ENCODE measurements at regions not wholly inside any gene's neighbourhood (a gene's known extent, or its start where the extent isn't known, plus 50 kb on each side); places are given as distances from the start of the nearest gene placed in this dataset.

- TF ChIP-seq, protein P1, sequence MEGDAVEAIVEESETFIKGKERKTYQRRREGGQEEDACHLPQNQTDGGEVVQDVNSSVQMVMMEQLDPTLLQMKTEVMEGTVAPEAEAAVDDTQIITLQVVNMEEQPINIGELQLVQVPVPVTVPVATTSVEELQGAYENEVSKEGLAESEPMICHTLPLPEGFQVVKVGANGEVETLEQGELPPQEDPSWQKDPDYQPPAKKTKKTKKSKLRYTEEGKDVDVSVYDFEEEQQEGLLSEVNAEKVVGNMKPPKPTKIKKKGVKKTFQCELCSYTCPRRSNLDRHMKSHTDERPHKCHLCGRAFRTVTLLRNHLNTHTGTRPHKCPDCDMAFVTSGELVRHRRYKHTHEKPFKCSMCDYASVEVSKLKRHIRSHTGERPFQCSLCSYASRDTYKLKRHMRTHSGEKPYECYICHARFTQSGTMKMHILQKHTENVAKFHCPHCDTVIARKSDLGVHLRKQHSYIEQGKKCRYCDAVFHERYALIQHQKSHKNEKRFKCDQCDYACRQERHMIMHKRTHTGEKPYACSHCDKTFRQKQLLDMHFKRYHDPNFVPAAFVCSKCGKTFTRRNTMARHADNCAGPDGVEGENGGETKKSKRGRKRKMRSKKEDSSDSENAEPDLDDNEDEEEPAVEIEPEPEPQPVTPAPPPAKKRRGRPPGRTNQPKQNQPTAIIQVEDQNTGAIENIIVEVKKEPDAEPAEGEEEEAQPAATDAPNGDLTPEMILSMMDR (IDR thresholded peaks at IDR 0.05; ENCODE audit: control extremely low read depth in 1 of 3, insufficient read depth in 1 of 3, low read depth in 1 of 3, low read length in 3 of 3) = no peak
- TF ChIP-seq SP1 (IDR thresholded peaks at IDR 0.05; ENCODE audit: low read depth, low read length) (no peak), CHD2 (IDR thresholded peaks at IDR 0.05; ENCODE audit: low read length) (no peak), SP4 (IDR thresholded peaks at IDR 0.05; ENCODE audit: low read length) (no peak), EP300 (IDR thresholded peaks at IDR 0.05; ENCODE audit: borderline replicate concordance in 1 of 2, low read depth in 2 of 2, low read length in 2 of 2) (no peak), RFX5 (IDR thresholded peaks at IDR 0.05; ENCODE audit: borderline replicate concordance, low read depth, low read length) (no peak), EZH2 (IDR thresholded peaks at IDR 0.05; ENCODE audit: low read depth, low read length, severe bottlenecking) (no peak), CREB1 (IDR thresholded peaks at IDR 0.05) (no peak), POLR2A (IDR thresholded peaks at IDR 0.05; ENCODE audit: control extremely low read depth in 1 of 2, low read depth in 2 of 2, low read length in 2 of 2) (no peak), TEAD4 (IDR thresholded peaks at IDR 0.05; ENCODE audit: low read depth, low read length) (no peak), POLR2AphosphoS5 (IDR thresholded peaks at IDR 0.05; ENCODE audit: low read depth, low read length) (no peak), SIX5 (IDR thresholded peaks at IDR 0.05; ENCODE audit: low read depth, low read length) (no peak)
- TF ChIP-seq, protein P2, sequence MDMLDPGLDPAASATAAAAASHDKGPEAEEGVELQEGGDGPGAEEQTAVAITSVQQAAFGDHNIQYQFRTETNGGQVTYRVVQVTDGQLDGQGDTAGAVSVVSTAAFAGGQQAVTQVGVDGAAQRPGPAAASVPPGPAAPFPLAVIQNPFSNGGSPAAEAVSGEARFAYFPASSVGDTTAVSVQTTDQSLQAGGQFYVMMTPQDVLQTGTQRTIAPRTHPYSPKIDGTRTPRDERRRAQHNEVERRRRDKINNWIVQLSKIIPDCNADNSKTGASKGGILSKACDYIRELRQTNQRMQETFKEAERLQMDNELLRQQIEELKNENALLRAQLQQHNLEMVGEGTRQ (IDR thresholded peaks at IDR 0.05; ENCODE audit: low read length) = no peak
These were observed 263.3 kb upstream of the CLNK start for GRCh38 chr4:10947898-10948297.

Data from H1 (cell line).